OCI-LY3 (cell line): ENCODE measurements at regions not wholly inside any gene's neighbourhood (a gene's known extent, or its start where the extent isn't known, plus 50 kb on each side); places are given as distances from the start of the nearest gene placed in this dataset.

ENCODE experiments used
- H2AFZ ChIP-seq: fragments of 200-600, 300-600 bp; shearing (Covaris generic); 2 replicates; pipeline ENCODE4 v1.6.0; 2014; ENCODE audit warnings: antibody characterized with exemption, low read depth, low read length
- H3K27ac ChIP-seq: fragments of 200-600, 300-600 bp; sonication (generic); 2 replicates; pipeline ENCODE4 v1.5.1; 2014; ENCODE audit warnings: mild to moderate bottlenecking, low read length, moderate library complexity, mixed read lengths
- H3K27me3 ChIP-seq: fragments of 200-600, 300-600 bp; sonication (generic); 2 replicates; pipeline ENCODE4 v1.6.1; 2014; ENCODE audit warnings: low read depth, low read length, mixed read lengths
- H3K36me3 ChIP-seq: fragments of 200-600, 300-600 bp; sonication (generic); replicated peaks from 2 replicates; pipeline ENCODE3; 2014; ENCODE audit warnings: low read depth, low read length, mixed read lengths
- H3K4me1 ChIP-seq: fragments of 300-600, 200-600 bp; sonication (generic); 2 replicates; pipeline ENCODE4 v1.6.1; 2014; ENCODE audit warnings: low read length, mixed read lengths
- H3K4me2 ChIP-seq: fragments of 200-600, 300-600 bp; sonication (generic); 2 replicates; pipeline ENCODE4 v1.6.1; 2014; ENCODE audit warnings: low read length, mixed read lengths
- H3K4me3 ChIP-seq: fragments of 300-600, 200-600 bp; sonication (generic); 2 replicates; pipeline ENCODE4 v1.5.1; 2014; ENCODE audit warnings: antibody characterized with exemption, mild to moderate bottlenecking, low read length, moderate library complexity
- H3K79me2 ChIP-seq: fragments of 300-600, 200-600 bp; shearing (Covaris generic); 2 replicates; pipeline ENCODE4 v1.6.1; 2014; ENCODE audit warnings: mild to moderate bottlenecking, low read length, mixed read lengths
- H3K9ac ChIP-seq: fragments of 300-600, 200-600 bp; shearing (Covaris generic); 2 replicates; pipeline ENCODE4 v1.6.0; 2014; ENCODE audit warnings: mild to moderate bottlenecking, low read length, moderate library complexity
- H3K9me3 ChIP-seq: fragments of 200-600, 300-600 bp; shearing (Covaris generic); 2 replicates; pipeline ENCODE4 v1.6.1; 2014; ENCODE audit warnings: low read length, mixed read lengths; ENCODE audit not compliant: insufficient read depth
- H4K20me1 ChIP-seq: fragments of 200-600, 300-600 bp; sonication (generic); 2 replicates; pipeline ENCODE4 v1.6.1; 2016; ENCODE audit warnings: low read length, mixed read lengths; ENCODE audit not compliant: insufficient read depth
- CTCF ChIP-seq: fragments of 200-600, 300-600 bp; sonication (generic); IDR thresholded peaks from 2 replicates; pipeline ENCODE4 v1.5.1; 2014; ENCODE audit warnings: antibody characterized with exemption, low read length, low read depth
- EZH2phosphoT487 ChIP-seq: fragments of 200-600 bp; shearing (Covaris generic); IDR thresholded peaks from 2 replicates; pipeline ENCODE4 v1.6.1; 2018; ENCODE audit warnings: antibody characterized with exemption, mixed run types, low read depth

GRCh38 chr7:17121671-17122070 is 176.8 kb upstream of the AHR start:
- Histone ChIP-seq H3K27ac (peak overlapping the region; percentile 100), H3K4me3 (no peak overlapping the region), H3K4me1 (peaks cover 69% of the 10 kb centered on the region), H3K79me2 (no peaks in the 10 kb centered on the region), H4K20me1 (no peaks in the 10 kb centered on the region), H3K36me3 (peaks cover 7% of the 10 kb centered on the region), H3K4me2 (no peak overlapping the region), H3K9ac (peak overlapping the region; percentile 59; the same call in 1 of the 2 replicates), H3K27me3 (no peaks in the 10 kb centered on the region), H3K9me3 (no peaks in the 10 kb centered on the region), H2AFZ (no peak overlapping the region)
- TF ChIP-seq EZH2phosphoT487 = no peak
- no peak for TF ChIP-seq CTCF

- H4K20me1 ChIP-seq = no peaks in the 10 kb centered on the region
- H3K27ac ChIP-seq = peak overlapping the region; percentile 100
- H3K4me2 ChIP-seq = peak overlapping the region; percentile 73
- no peak overlapping the region for H2AFZ ChIP-seq
- no peaks in the 10 kb centered on the region for H3K79me2 ChIP-seq
- peak overlapping the region; percentile 50 for H3K4me3 ChIP-seq
- peak overlapping the region; percentile 59 for H3K9ac ChIP-seq
- no peak for TF ChIP-seq CTCF
- no peak for TF ChIP-seq EZH2phosphoT487
- peaks cover 7% of the 10 kb centered on the region for H3K36me3 ChIP-seq
- H3K4me1 ChIP-seq = peaks cover 77% of the 10 kb centered on the region
- no peaks in the 10 kb centered on the region for H3K9me3 ChIP-seq
- no peaks in the 10 kb centered on the region for H3K27me3 ChIP-seq
Measured at GRCh38 chr7:17123020-17123419, 175.4 kb upstream of the AHR start.

- Histone ChIP-seq H3K9me3 (no peaks in the 10 kb centered on the region), H3K4me3 (peak overlapping the region; percentile 37), H4K20me1 (no peaks in the 10 kb centered on the region), H3K27me3 (no peaks in the 10 kb centered on the region), H3K79me2 (peaks cover 13% of the 10 kb centered on the region; the same call in 1 of the 2 replicates), H2AFZ (no peak overlapping the region), H3K4me2 (peak overlapping the region; percentile 57), H3K27ac (peak overlapping the region; percentile 100), H3K4me1 (peaks cover 100% of the 10 kb centered on the region), H3K36me3 (no peaks in the 10 kb centered on the region), H3K9ac (peak overlapping the region; percentile 79)
- no peak for TF ChIP-seq EZH2phosphoT487
- no peak for TF ChIP-seq CTCF
Measured at GRCh38 chr7:17126413-17127268, 171.8 kb upstream of the AHR start.

- no peaks in the 10 kb centered on the region for H3K36me3 ChIP-seq
- H3K27ac ChIP-seq = peak overlapping the region; percentile 100
- peaks cover 100% of the 10 kb centered on the region for H3K4me1 ChIP-seq
- peak overlapping the region; percentile 90 for H3K4me2 ChIP-seq
- H3K9ac ChIP-seq = peak overlapping the region; percentile 97
- H2AFZ ChIP-seq = no peak overlapping the region
- no peaks in the 10 kb centered on the region for H3K27me3 ChIP-seq
- H3K79me2 ChIP-seq = peaks cover 27% of the 10 kb centered on the region
- TF ChIP-seq CTCF = no peak
- TF ChIP-seq EZH2phosphoT487 = no peak
- H3K9me3 ChIP-seq = no peaks in the 10 kb centered on the region
- peak overlapping the region; percentile 64 for H3K4me3 ChIP-seq
- no peaks in the 10 kb centered on the region for H4K20me1 ChIP-seq
Measured at GRCh38 chr7:17129218-17129617, 169.2 kb upstream of the AHR start.
